HUES48 (cell line): ENCODE measurements at regions not wholly inside any gene's neighbourhood (a gene's known extent, or its start where the extent isn't known, plus 50 kb on each side); places are given as distances from the start of the nearest gene placed in this dataset.
"Not testable (repeated sequence)": the region's sequence is repeated elsewhere in the genome, so short reads cannot be mapped to it uniquely, and the experiment has no call there.

ENCODE experiments used
- H3K27ac ChIP-seq: one replicate; pipeline ENCODE4 v1.7.0; 2013; ENCODE audit warnings: low read depth, low read length, inconsistent platforms
- H3K27me3 ChIP-seq: 2 replicates; pipeline ENCODE4 v1.6.1; 2013; ENCODE audit warnings: mild to moderate bottlenecking, low read length; ENCODE audit not compliant: control insufficient read depth, insufficient read depth
- H3K36me3 ChIP-seq: 2 replicates; pipeline ENCODE4 v1.6.1; 2013; ENCODE audit warnings: low read length; ENCODE audit not compliant: control insufficient read depth, insufficient read depth
- H3K4me1 ChIP-seq: 2 replicates; pipeline ENCODE4 v1.6.1; 2013; ENCODE audit warnings: mild to moderate bottlenecking, low read length; ENCODE audit not compliant: control insufficient read depth, insufficient read depth
- H3K4me3 ChIP-seq: 2 replicates; pipeline ENCODE4 v1.5.1; 2013; ENCODE audit warnings: mild to moderate bottlenecking, low read depth, low read length
- H3K9ac ChIP-seq: 2 replicates; pipeline ENCODE4 v1.6.1; 2013; ENCODE audit warnings: mild to moderate bottlenecking, low read depth, low read length, moderate library complexity
- H3K9me3 ChIP-seq: 2 replicates; pipeline ENCODE4 v1.6.1; 2013; ENCODE audit warnings: low read length; ENCODE audit not compliant: control insufficient read depth, insufficient read depth

- Histone ChIP-seq H3K4me3 (no peak overlapping the region), H3K4me1 (no peaks in the 10 kb centered on the region), H3K9ac (no peak overlapping the region), H3K36me3 (no peaks in the 10 kb centered on the region), H3K27ac (no peak overlapping the region), H3K9me3 (no peaks in the 10 kb centered on the region), H3K27me3 (no peaks in the 10 kb centered on the region)
These were observed 118.9 kb downstream of the AKR1D1 start for GRCh38 chr7:138195151-138195571.

GRCh38 chr7:138196503-138196946 lies 120.3 kb downstream of the AKR1D1 start:
- H3K9me3 ChIP-seq, H3K36me3 ChIP-seq, H3K4me1 ChIP-seq, H3K27ac ChIP-seq, H3K9ac ChIP-seq, H3K27me3 ChIP-seq, H3K4me3 ChIP-seq: not testable (repeated sequence)

- no peaks in the 10 kb centered on the region for H3K27me3 ChIP-seq
- no peak overlapping the region for H3K27ac ChIP-seq
- H3K4me1 ChIP-seq, result no peaks in the 10 kb centered on the region
- H3K9me3 ChIP-seq, result no peaks in the 10 kb centered on the region
- no peaks in the 10 kb centered on the region for H3K36me3 ChIP-seq
- H3K4me3 ChIP-seq, result no peak overlapping the region
- no peak overlapping the region for H3K9ac ChIP-seq
These were observed 121.0 kb downstream of the AKR1D1 start for GRCh38 chr7:138196971-138197896.

GRCh38 chr7:138204285-138204981 lies 128.2 kb downstream of the AKR1D1 start:
- Histone ChIP-seq H3K9me3 (no peaks in the 10 kb centered on the region), H3K4me3 (no peak overlapping the region), H3K27me3 (no peaks in the 10 kb centered on the region), H3K4me1 (peaks cover 50% of the 10 kb centered on the region), H3K9ac (peak overlapping the region; percentile 55), H3K36me3 (no peaks in the 10 kb centered on the region), H3K27ac (peak overlapping the region; percentile 93)

GRCh38 chr7:138204982-138205298 lies 128.7 kb downstream of the AKR1D1 start:
- H3K36me3 ChIP-seq, result no peaks in the 10 kb centered on the region
- H3K4me3 ChIP-seq, result no peak overlapping the region
- H3K9ac ChIP-seq, result no peak overlapping the region; the same call in 1 of the 2 replicates

GRCh38 chr7:138205614-138206150 lies 129.4 kb downstream of the AKR1D1 start:
- H3K36me3 ChIP-seq, result no peaks in the 10 kb centered on the region
- H3K27ac ChIP-seq, result peak overlapping the region; percentile 93
- H3K9me3 ChIP-seq, result peaks cover 9% of the 10 kb centered on the region; the same call in 1 of the 2 replicates
- H3K4me3 ChIP-seq, result 0 out of 2 replicates have a peak overlapping the region, but pooled peaks have one; percentile 24
- no peaks in the 10 kb centered on the region for H3K27me3 ChIP-seq
- H3K9ac ChIP-seq, result peak overlapping the region; percentile 57
- H3K4me1 ChIP-seq, result peaks cover 50% of the 10 kb centered on the region

More at GRCh38 chr7:138204982-138205298, 128.7 kb downstream of the AKR1D1 start:
- Histone ChIP-seq H3K9me3 (peaks cover 5% of the 10 kb centered on the region; the same call in 1 of the 2 replicates), H3K4me1 (peaks cover 50% of the 10 kb centered on the region), H3K27ac (peak overlapping the region; percentile 93), H3K27me3 (no peaks in the 10 kb centered on the region)

GRCh38 chr7:138207555-138207971 lies 131.3 kb downstream of the AKR1D1 start:
- Histone ChIP-seq H3K9ac (peak overlapping the region; percentile 57), H3K27ac (peak overlapping the region; percentile 97), H3K27me3 (no peaks in the 10 kb centered on the region), H3K36me3 (no peaks in the 10 kb centered on the region), H3K4me3 (no peak overlapping the region; the same call in 1 of the 2 replicates), H3K4me1 (peaks cover 50% of the 10 kb centered on the region), H3K9me3 (peaks cover 9% of the 10 kb centered on the region; the same call in 1 of the 2 replicates)

- H3K27ac ChIP-seq, result peak overlapping the region; percentile 97
- no peaks in the 10 kb centered on the region for H3K36me3 ChIP-seq
- no peak overlapping the region for H3K4me3 ChIP-seq
- H3K9me3 ChIP-seq, result peaks cover 9% of the 10 kb centered on the region; the same call in 1 of the 2 replicates
- H3K27me3 ChIP-seq, result no peaks in the 10 kb centered on the region
- peak overlapping the region; percentile 57 for H3K9ac ChIP-seq
- H3K4me1 ChIP-seq, result peaks cover 50% of the 10 kb centered on the region
These were observed 131.9 kb downstream of the AKR1D1 start for GRCh38 chr7:138208142-138208570.

GRCh38 chr7:138208864-138209263 lies 132.6 kb downstream of the AKR1D1 start:
- Histone ChIP-seq H3K9ac (peak overlapping the region; percentile 21; the same call in 1 of the 2 replicates), H3K27ac (peak overlapping the region; percentile 97), H3K9me3 (peaks cover 9% of the 10 kb centered on the region; the same call in 1 of the 2 replicates), H3K4me3 (no peak overlapping the region), H3K4me1 (peaks cover 43% of the 10 kb centered on the region), H3K27me3 (no peaks in the 10 kb centered on the region), H3K36me3 (no peaks in the 10 kb centered on the region)

GRCh38 chr7:138212314-138212713 lies 136.1 kb downstream of the AKR1D1 start:
- Histone ChIP-seq H3K9me3 (peaks cover 20% of the 10 kb centered on the region; the same call in 1 of the 2 replicates), H3K4me1 (peaks cover 19% of the 10 kb centered on the region), H3K4me3 (no peak overlapping the region), H3K36me3 (no peaks in the 10 kb centered on the region; the same call in 1 of the 2 replicates), H3K27me3 (no peaks in the 10 kb centered on the region), H3K27ac (no peak overlapping the region), H3K9ac (no peak overlapping the region)
